Lung (tissue), 11 donors: ENCODE measurements at regions not wholly inside any gene's neighbourhood (a gene's known extent, or its start where the extent isn't known, plus 50 kb on each side); places are given as distances from the start of the nearest gene placed in this dataset.

Experiments
- ATAC-seq: fragments of 200-7000 bp; cut with Tn5 transposase; one replicate; pipeline ENCODE4 v1.9.1; 2020; ENCODE audit warnings: moderate number of reproducible peaks; ENCODE audit not compliant: insufficient read depth, low FRiP score
- DNase-seq, 3 donors: peaks; one replicate each; pipeline ENCODE4 v3.0.0-alpha.2; 2013 to 2017
- H3K27ac ChIP-seq, 2 donors: one replicate each; pipeline ENCODE4 v1.5.1; 2013; ENCODE audit warnings: mild to moderate bottlenecking in 2 of 2, moderate library complexity in 2 of 2, control low read depth in 1 of 2, inconsistent platforms in 1 of 2, low read depth in 1 of 2, low read length in 1 of 2
- H3K27me3 ChIP-seq, 3 donors: one replicate each; pipeline ENCODE4 v1.5.1; 2013; ENCODE audit warnings: low read length in 2 of 3; ENCODE audit not compliant: control insufficient read depth in 3 of 3, insufficient read depth in 3 of 3
- H3K36me3 ChIP-seq, 4 donors: one replicate each; pipeline ENCODE4 v1.5.1; 2013; ENCODE audit warnings: low read length in 4 of 4, mild to moderate bottlenecking in 1 of 4, moderate library complexity in 1 of 4; ENCODE audit not compliant: control insufficient read depth in 4 of 4, insufficient read depth in 4 of 4
- H3K4me1 ChIP-seq, 5 donors: one replicate each; pipeline ENCODE4 v1.5.1; 2013; ENCODE audit warnings: low read length in 5 of 5, mild to moderate bottlenecking in 2 of 5, moderate library complexity in 1 of 5; ENCODE audit not compliant: control insufficient read depth in 5 of 5, insufficient read depth in 5 of 5
- H3K4me3 ChIP-seq: one replicate; pipeline ENCODE4 v1.5.1; 2013; ENCODE audit warnings: mild to moderate bottlenecking, control low read depth, moderate library complexity
- H3K9ac ChIP-seq, 2 donors: one replicate each; pipeline ENCODE4 v1.5.1; 2013; ENCODE audit warnings: low read length in 2 of 2, control low read depth in 1 of 2; ENCODE audit not compliant: insufficient read depth in 1 of 2
- H3K9me3 ChIP-seq, 4 donors: one replicate each; pipeline ENCODE4 v1.5.1; 2013; ENCODE audit warnings: low read length in 3 of 4, mild to moderate bottlenecking in 1 of 4, moderate library complexity in 1 of 4; ENCODE audit not compliant: control insufficient read depth in 4 of 4, insufficient read depth in 3 of 4
- WGBS, 2 donors: extraction: QIAGEN DNeasy Blood & Tissue Kit; methylation state at CpG; one replicate each; pipeline ENCODE4 v1.1.7; 2013; 5-methylcytosine and 5-hydroxymethylcytosine counted together
- TF ChIP-seq, protein P1 (sequence below): IDR thresholded peaks from 2 replicates; pipeline ENCODE4 v1.5.1; 2012; ENCODE audit warnings: mild to moderate bottlenecking; ENCODE audit errors: control extremely low read depth, extremely low read depth
- donor health status: control.
- donor health status: control.
- donor health status: Bipolar disorder and iron deficiency.
- donor health status: healthy.
- donor health status: DM: yes; HTN: yes; CAD: no.

DNA sequence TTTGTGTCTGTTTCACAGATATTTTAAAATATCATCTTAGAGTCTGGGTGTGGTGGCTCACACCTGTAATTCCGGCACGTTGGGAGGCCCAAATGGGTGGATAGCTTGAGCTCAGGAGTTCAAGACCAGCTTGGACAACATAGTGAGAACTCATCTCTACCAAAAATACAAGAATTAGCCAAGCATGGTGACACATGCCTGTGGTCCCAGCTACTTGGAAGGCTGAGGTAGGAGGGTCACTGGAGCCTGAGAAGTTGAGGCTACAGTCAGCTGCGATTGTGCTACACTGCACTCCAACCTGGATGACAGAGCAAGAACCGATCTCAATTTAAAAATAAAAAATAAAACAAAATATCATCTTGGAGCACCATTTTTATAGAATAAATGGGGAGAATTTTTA is 1247.6 kb upstream of the MIR17HG start:
- H3K27me3 ChIP-seq = no peaks in the 10 kb centered on the region

DNA sequence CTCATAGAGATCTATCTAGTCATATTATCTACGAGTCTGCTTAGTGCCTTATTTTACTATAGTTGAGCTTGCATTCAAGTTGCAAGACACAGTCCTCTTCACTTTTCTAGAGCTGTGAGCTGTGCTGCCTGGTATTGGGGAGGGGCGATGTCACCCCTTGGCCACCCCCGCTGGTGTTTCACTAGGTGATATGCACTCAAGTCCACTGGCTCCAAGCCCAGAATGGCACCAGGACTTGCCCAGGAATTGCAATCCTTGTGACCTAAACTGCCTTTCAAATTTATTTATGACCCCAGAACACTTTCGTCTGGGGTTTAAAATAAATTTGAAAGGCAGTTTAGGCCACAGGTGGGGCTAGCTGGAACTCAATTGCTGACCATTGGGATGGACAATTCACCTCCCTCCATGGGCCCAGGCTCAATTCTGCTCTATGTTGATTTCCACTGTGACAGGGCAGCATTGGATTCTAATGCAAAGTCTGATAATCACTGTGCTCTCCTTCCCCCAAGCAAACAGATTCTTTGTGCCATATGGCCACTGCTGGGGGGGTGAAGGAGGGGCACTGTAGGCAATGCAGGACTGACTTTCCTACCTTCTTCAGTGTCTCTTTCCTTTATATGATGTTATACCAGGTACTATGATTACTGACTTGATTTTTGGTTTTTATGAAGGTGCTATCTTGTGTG is 1244.2 kb upstream of the MIR17HG start:
- H3K4me1 ChIP-seq = peaks cover 0 to 7% (median 0%) of the 10 kb centered on the region in 5 donors
- DNase-seq = no peak

More for the DNA sequence above, 1247.6 kb upstream of the MIR17HG start:
- TF ChIP-seq, protein P1, sequence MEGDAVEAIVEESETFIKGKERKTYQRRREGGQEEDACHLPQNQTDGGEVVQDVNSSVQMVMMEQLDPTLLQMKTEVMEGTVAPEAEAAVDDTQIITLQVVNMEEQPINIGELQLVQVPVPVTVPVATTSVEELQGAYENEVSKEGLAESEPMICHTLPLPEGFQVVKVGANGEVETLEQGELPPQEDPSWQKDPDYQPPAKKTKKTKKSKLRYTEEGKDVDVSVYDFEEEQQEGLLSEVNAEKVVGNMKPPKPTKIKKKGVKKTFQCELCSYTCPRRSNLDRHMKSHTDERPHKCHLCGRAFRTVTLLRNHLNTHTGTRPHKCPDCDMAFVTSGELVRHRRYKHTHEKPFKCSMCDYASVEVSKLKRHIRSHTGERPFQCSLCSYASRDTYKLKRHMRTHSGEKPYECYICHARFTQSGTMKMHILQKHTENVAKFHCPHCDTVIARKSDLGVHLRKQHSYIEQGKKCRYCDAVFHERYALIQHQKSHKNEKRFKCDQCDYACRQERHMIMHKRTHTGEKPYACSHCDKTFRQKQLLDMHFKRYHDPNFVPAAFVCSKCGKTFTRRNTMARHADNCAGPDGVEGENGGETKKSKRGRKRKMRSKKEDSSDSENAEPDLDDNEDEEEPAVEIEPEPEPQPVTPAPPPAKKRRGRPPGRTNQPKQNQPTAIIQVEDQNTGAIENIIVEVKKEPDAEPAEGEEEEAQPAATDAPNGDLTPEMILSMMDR = no peak
- no peak overlapping the region for H3K4me3 ChIP-seq
- DNase-seq (no peak), ATAC-seq (no peak)
- peaks cover 0 to 3% (median 0%) of the 10 kb centered on the region in 4 donors for H3K9me3 ChIP-seq
- H3K36me3 ChIP-seq = no peaks in the 10 kb centered on the region
- no peak overlapping the region for H3K9ac ChIP-seq
- WGBS, 2 donors = 91 to 92% methylated on average over 4 of the region's 4 CpGs
- H3K27ac ChIP-seq = no peak overlapping the region
- H3K4me1 ChIP-seq = no peaks in the 10 kb centered on the region

DNA sequence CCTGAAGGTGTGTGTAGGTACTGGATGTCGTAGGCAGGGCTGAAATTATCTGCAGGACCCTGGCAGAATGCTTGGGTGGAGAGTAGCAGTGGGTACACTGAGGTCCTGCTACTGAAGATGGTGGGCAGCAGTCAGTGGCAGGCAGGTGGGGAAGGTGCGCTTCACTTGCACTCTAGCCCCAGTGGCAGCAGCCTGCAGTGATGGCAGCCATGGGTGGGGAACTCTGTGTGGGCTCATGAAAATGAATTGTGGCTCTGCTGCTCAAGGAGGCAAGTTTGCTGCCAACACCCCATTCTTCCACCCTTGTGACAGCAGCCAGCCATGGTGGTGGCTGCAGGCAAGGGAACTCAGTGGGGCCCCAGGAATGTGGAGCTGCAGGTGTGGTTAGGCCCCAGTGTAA is 1242.7 kb upstream of the MIR17HG start:
- no peak for DNase-seq
- no peak for ATAC-seq
- Histone ChIP-seq H3K36me3 (no peaks in the 10 kb centered on the region), H3K4me1 (peaks cover 0 to 17% (median 0%) of the 10 kb centered on the region in 5 donors), H3K27ac (no peak overlapping the region), H3K9me3 (peaks cover 0 to 3% (median 0%) of the 10 kb centered on the region in 4 donors), H3K27me3 (no peaks in the 10 kb centered on the region), H3K9ac (no peak overlapping the region), H3K4me3 (no peak overlapping the region)
- TF ChIP-seq, protein P1 = no peak
- WGBS, 2 donors = 90 to 95% methylated on average over 2 of the region's 2 CpGs

More for the DNA sequence above, 1244.2 kb upstream of the MIR17HG start:
- no peaks in the 10 kb centered on the region for H3K36me3 ChIP-seq
- TF ChIP-seq, protein P1 = no peak
- H3K4me3 ChIP-seq = no peak overlapping the region
- 56 to 80% methylated on average over 4 of the region's 4 CpGs for WGBS, 2 donors
- H3K27me3 ChIP-seq = no peaks in the 10 kb centered on the region
- H3K9me3 ChIP-seq = peaks cover 0 to 3% (median 0%) of the 10 kb centered on the region in 4 donors
- ATAC-seq = no peak
- no peak overlapping the region for H3K9ac ChIP-seq
- H3K27ac ChIP-seq = no peak overlapping the region
